Fibroblast of lung (primary cell): ENCODE measurements at regions not wholly inside any gene's neighbourhood (a gene's known extent, or its start where the extent isn't known, plus 50 kb on each side); places are given as distances from the start of the nearest gene placed in this dataset.

Source experiments
- CTCF ChIP-seq, 2 donors: IDR thresholded peaks in 1 of 2; conservative IDR thresholded peaks in 1 of 2; 1 replicate in 1 of 2; 2 replicates in 1 of 2; pipeline ENCODE4 v1.5.1; 2011 to 2012; ENCODE audit warnings: low read length in 2 of 2, control low read depth in 1 of 2, inconsistent platforms in 1 of 2, low read depth in 1 of 2, mild to moderate bottlenecking in 1 of 2
- EZH2 ChIP-seq: IDR thresholded peaks from 2 replicates; pipeline ENCODE4 v1.5.1; 2012; ENCODE audit warnings: low read length, control low read depth, mild to moderate bottlenecking; ENCODE audit errors: missing control alignments

- TF ChIP-seq CTCF (conservative IDR thresholded peaks at IDR 0.05 in 1 of 2, IDR thresholded peaks at IDR 0.05 in 1 of 2; ENCODE audit: low read depth in 1 of 2, low read length in 2 of 2) (no peak), EZH2 (no peak)
Observed at GRCh38 chr10:58980826-58981415, 195.5 kb upstream of the PHYHIPL start.
